ENCODE measurements at regions not wholly inside any gene's neighbourhood (a gene's known extent, or its start where the extent isn't known, plus 50 kb on each side); places are given as distances from the start of the nearest gene placed in this dataset.

- no peak for DNase-seq (ENCODE audit: low read depth in 4 of 4, low spot score in 2 of 4)
Observed at GRCh38 chrX:69365755-69366154, 138.4 kb upstream of the NALF2 start.

GRCh38 chrX:69365349-69365748 lies 138.8 kb upstream of the NALF2 start:
- DNase-seq (ENCODE audit: low read depth in 4 of 4, low spot score in 2 of 4) = no peak

- no peak for DNase-seq (ENCODE audit: low read depth in 4 of 4, low spot score in 2 of 4)
Observed at GRCh38 chrX:69362856-69363255, 141.3 kb upstream of the NALF2 start.

- DNase-seq (ENCODE audit: low read depth in 4 of 4, low spot score in 2 of 4) = no peak
Observed at GRCh38 chrX:69362354-69362753, 141.8 kb upstream of the NALF2 start.

- no peak for DNase-seq (ENCODE audit: low read depth in 4 of 4, low spot score in 2 of 4)
Observed at GRCh38 chrX:69361311-69361845, 142.7 kb upstream of the NALF2 start.

- DNase-seq (ENCODE audit: low read depth in 4 of 4, low spot score in 2 of 4) = no peak
Observed at GRCh38 chrX:69357317-69357716, 146.8 kb upstream of the NALF2 start.

GRCh38 chrX:69324851-69325250 lies 159.6 kb upstream of the PJA1 start:
- DNase-seq (ENCODE audit: low read depth in 4 of 4, low spot score in 2 of 4) = no peak

- DNase-seq (ENCODE audit: low read depth in 4 of 4, low spot score in 2 of 4) = no peak
Observed at GRCh38 chrX:69323786-69324720, 158.8 kb upstream of the PJA1 start.

GRCh38 chrX:69321789-69322188 lies 156.5 kb upstream of the PJA1 start:
- DNase-seq (ENCODE audit: low read depth in 4 of 4, low spot score in 2 of 4) = no peak

- no peak for DNase-seq (ENCODE audit: low read depth in 4 of 4, low spot score in 2 of 4)
Observed at GRCh38 chrX:69321006-69321655, 155.9 kb upstream of the PJA1 start.

GRCh38 chrX:69320116-69320515 lies 154.9 kb upstream of the PJA1 start:
- DNase-seq (ENCODE audit: low read depth in 4 of 4, low spot score in 2 of 4) = no peak

GRCh38 chrX:69319376-69319775 lies 154.1 kb upstream of the PJA1 start:
- DNase-seq (ENCODE audit: low read depth in 4 of 4, low spot score in 2 of 4) = no peak

GRCh38 chrX:69318651-69319340 lies 153.5 kb upstream of the PJA1 start:
- no peak for DNase-seq (ENCODE audit: low read depth in 4 of 4, low spot score in 2 of 4)

GRCh38 chrX:69317721-69318120 lies 152.5 kb upstream of the PJA1 start:
- no peak for DNase-seq (ENCODE audit: low read depth in 4 of 4, low spot score in 2 of 4)

- no peak for DNase-seq (ENCODE audit: low read depth in 4 of 4, low spot score in 2 of 4)
Observed at GRCh38 chrX:69314436-69315348, 149.4 kb upstream of the PJA1 start.

- no peak for DNase-seq (ENCODE audit: low read depth in 4 of 4, low spot score in 2 of 4)
Observed at GRCh38 chrX:69313617-69314290, 148.5 kb upstream of the PJA1 start.

- no peak for DNase-seq (ENCODE audit: low read depth in 4 of 4, low spot score in 2 of 4)
Observed at GRCh38 chrX:69311936-69312670, 146.8 kb upstream of the PJA1 start.

GRCh38 chrX:69309074-69309792 lies 144.0 kb upstream of the PJA1 start:
- DNase-seq (ENCODE audit: low read depth in 4 of 4, low spot score in 2 of 4) = no peak

Data from left renal cortex interstitium (tissue), 4 donors.